A673 (cell line): ENCODE measurements at regions not wholly inside any gene's neighbourhood (a gene's known extent, or its start where the extent isn't known, plus 50 kb on each side); places are given as distances from the start of the nearest gene placed in this dataset.

Experiments used
- BruUV-seq: library from RNA; stranded (reverse); fragments of 400-500 nt; replicated peaks from 2 replicates; lab custom pipeline; 2021; lab: Mats Ljungman, UMichigan
- CTCF ChIA-PET: fragments of 300-600 bp; sonication (Branson Sonifier 250); formaldehyde crosslinking; loops from one replicate; lab custom pipeline; 2022; ENCODE audit warnings: antibody characterized with exemption; lab: Charles Lee
- POLR2A ChIA-PET: fragments of 300-600 bp; sonication (Branson Sonifier 250); formaldehyde crosslinking; loops from one replicate; lab custom pipeline; 2022; ENCODE audit warnings: antibody characterized with exemption; ENCODE audit not compliant: low non-redundant PET; lab: Charles Lee
- DNase-seq: peaks from one replicate; pipeline ENCODE4 v3.0.0-alpha.2; 2015; ENCODE audit warnings: low spot score
- H3K27ac ChIP-seq: fragments of 200-600 bp; sonication (generic); 2 replicates; pipeline ENCODE4 v1.5.1; 2016; ENCODE audit warnings: mixed run types, low read depth, mild to moderate bottlenecking, mixed read lengths, antibody characterized with exemption, low read length; ENCODE audit not compliant: poor library complexity, severe bottlenecking
- H3K27me3 ChIP-seq: fragments of 200-600 bp; sonication (generic); replicated peaks from 2 replicates; pipeline ENCODE4 v1.6.1; 2017; ENCODE audit warnings: mixed run types, low read depth, mild to moderate bottlenecking, mixed read lengths, antibody characterized with exemption, low read length; ENCODE audit not compliant: insufficient read depth, poor library complexity
- H3K36me3 ChIP-seq: fragments of 200-600 bp; sonication (generic); 2 replicates; pipeline ENCODE4 v1.6.1; 2016; ENCODE audit warnings: mixed run types, mild to moderate bottlenecking, mixed read lengths, antibody characterized with exemption, low read length; ENCODE audit not compliant: insufficient read depth, poor library complexity, severe bottlenecking
- H3K4me1 ChIP-seq: fragments of 200-600 bp; sonication (generic); 2 replicates; pipeline ENCODE4 v1.6.1; 2017; ENCODE audit warnings: mixed run types, mild to moderate bottlenecking, mixed read lengths, antibody characterized with exemption, low read length; ENCODE audit not compliant: insufficient read depth, poor library complexity, severe bottlenecking
- H3K4me3 ChIP-seq: fragments of 200-600 bp; sonication (generic); 2 replicates; pipeline ENCODE4 v1.5.1; 2016; ENCODE audit warnings: low read depth, mixed run types, mild to moderate bottlenecking, mixed read lengths, low read length; ENCODE audit not compliant: poor library complexity, severe bottlenecking
- H3K9me3 ChIP-seq: fragments of 200-600 bp; sonication (generic); 2 replicates; pipeline ENCODE4 v1.6.1; 2016; ENCODE audit warnings: mixed run types, low read depth, mild to moderate bottlenecking, mixed read lengths, antibody characterized with exemption, low read length; ENCODE audit not compliant: poor library complexity, severe bottlenecking
- CTCF ChIP-seq: fragments of 300-800, 200-600 bp; sonication (generic); conservative IDR thresholded peaks from 2 replicates; pipeline ENCODE4 v1.5.1; 2017; ENCODE audit warnings: low read depth, mild to moderate bottlenecking, antibody characterized with exemption, low read length, moderate library complexity, mixed read lengths
- EZH2 ChIP-seq: fragments of 200-600 bp; sonication (generic); IDR thresholded peaks from 2 replicates; pipeline ENCODE4 v1.6.1; 2017; ENCODE audit warnings: borderline replicate concordance, low read depth, mild to moderate bottlenecking, mixed read lengths, antibody characterized with exemption, low read length; ENCODE audit not compliant: poor library complexity, severe bottlenecking
- intact Hi-C: fragments of 100-400 bp; cut with micrococcal nuclease; formaldehyde crosslinking; loops from one replicate; pipeline ENCODE4 v1.10.0; 2022; ENCODE audit not compliant: unreplicated experiment

GRCh38 chr10:71075086-71075758 is 137.1 kb upstream of the UNC5B start:
- BruUV-seq: no TSS peak
- CTCF ChIA-PET: no interaction called here
- Histone ChIP-seq H3K27ac (no peak overlapping the region), H3K36me3 (no peaks in the 10 kb centered on the region), H3K4me1 (no peaks in the 10 kb centered on the region), H3K4me3 (no peak overlapping the region), H3K27me3 (peaks cover 3% of the 10 kb centered on the region), H3K9me3 (no peaks in the 10 kb centered on the region)
- POLR2A ChIA-PET: no interaction called here
- TF ChIP-seq EZH2 (no peak), CTCF (no peak)
- intact Hi-C loops: no loop called here
- no peak for DNase-seq

GRCh38 chr10:71075759-71076472 is 136.5 kb upstream of the UNC5B start:
- Histone ChIP-seq H3K9me3 (no peaks in the 10 kb centered on the region), H3K27me3 (peaks cover 3% of the 10 kb centered on the region), H3K36me3 (no peaks in the 10 kb centered on the region), H3K4me3 (no peak overlapping the region), H3K4me1 (no peaks in the 10 kb centered on the region), H3K27ac (no peak overlapping the region)
- POLR2A ChIA-PET: no interaction called here
- no TSS peak for BruUV-seq
- intact Hi-C loops: no loop called here
- CTCF ChIA-PET: no interaction called here
- no peak for TF ChIP-seq EZH2
- TF ChIP-seq CTCF: no peak
- DNase-seq: no peak

DNA sequence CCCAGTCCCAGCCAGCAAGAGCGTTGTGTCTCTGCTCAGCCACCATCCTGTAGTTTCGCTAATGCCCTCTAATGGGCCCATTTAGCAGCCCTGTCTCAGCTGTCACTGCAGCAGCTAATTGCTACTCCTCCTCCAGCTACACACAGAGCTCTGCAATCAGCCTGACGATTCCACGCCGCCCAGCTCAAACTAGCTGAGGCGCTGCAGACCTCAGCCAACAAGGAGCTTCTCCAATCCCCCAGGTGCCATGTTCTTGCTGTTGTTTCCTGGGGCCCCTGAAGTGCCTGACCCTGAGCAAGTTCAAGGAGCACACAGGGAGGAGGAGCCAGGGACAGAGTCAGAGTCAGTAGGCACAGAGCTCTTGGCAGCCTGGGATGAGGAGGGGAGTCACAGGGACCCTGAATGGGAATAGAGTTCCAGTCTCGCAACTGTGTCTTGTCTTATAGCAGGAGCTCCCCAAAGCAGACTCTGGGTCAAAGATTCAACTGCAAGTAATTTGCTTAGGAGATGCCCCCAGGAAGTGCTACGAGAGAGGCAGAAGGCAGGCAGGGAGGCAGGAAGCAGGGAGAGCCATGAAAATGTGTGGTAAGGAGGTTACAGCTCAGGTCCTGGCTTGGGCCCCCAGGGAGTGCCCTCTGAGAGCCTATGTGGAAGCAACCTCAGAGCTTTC is 135.8 kb upstream of the UNC5B start:
- intact Hi-C loops: no loop called here

More for the DNA sequence above, 135.8 kb upstream of the UNC5B start:
- H3K9me3 ChIP-seq: no peaks in the 10 kb centered on the region
- peaks cover 3% of the 10 kb centered on the region for H3K27me3 ChIP-seq
- ChIA-PET CTCF (no interaction called here), POLR2A (no interaction called here)
- no TSS peak for BruUV-seq
- H3K36me3 ChIP-seq: no peaks in the 10 kb centered on the region
- TF ChIP-seq CTCF (no peak), EZH2 (no peak)
- H3K4me3 ChIP-seq: no peak overlapping the region
- DNase-seq: no peak
- H3K27ac ChIP-seq: no peak overlapping the region
- no peaks in the 10 kb centered on the region for H3K4me1 ChIP-seq
